Upper lobe of left lung (tissue), 4 donors: ENCODE measurements at regions not wholly inside any gene's neighbourhood (a gene's known extent, or its start where the extent isn't known, plus 50 kb on each side); places are given as distances from the start of the nearest gene placed in this dataset.

Source experiments
- EP300 ChIP-seq, 4 donors: sonication (generic); formaldehyde crosslinking; IDR thresholded peaks; one replicate each; pipeline ENCODE4 v1.5.1; 2017; ENCODE audit warnings: antibody characterized with exemption in 4 of 4, control low read depth in 2 of 4
- POLR2A ChIP-seq, 4 donors: fragments of 450-650 bp; IDR thresholded peaks; one replicate each; pipeline ENCODE4 v1.5.1; 2016 to 2017; ENCODE audit warnings: antibody characterized with exemption in 4 of 4, mild to moderate bottlenecking in 2 of 4
- POLR2AphosphoS5 ChIP-seq, 2 donors: sonication (generic); formaldehyde crosslinking; IDR thresholded peaks; one replicate each; pipeline ENCODE4 v1.5.1; 2017; ENCODE audit warnings: antibody characterized with exemption in 2 of 2
- TF ChIP-seq, protein P1 (sequence below), 6 experiments: fragments of 450-650 bp in 4 of 6; fragments of 200-600 bp in 2 of 6; sonication (generic) in 2 of 6; IDR thresholded peaks; one replicate each; pipeline ENCODE4 v1.5.1; 2016 to 2019; ENCODE audit warnings: antibody characterized with exemption in 6 of 6

DNA sequence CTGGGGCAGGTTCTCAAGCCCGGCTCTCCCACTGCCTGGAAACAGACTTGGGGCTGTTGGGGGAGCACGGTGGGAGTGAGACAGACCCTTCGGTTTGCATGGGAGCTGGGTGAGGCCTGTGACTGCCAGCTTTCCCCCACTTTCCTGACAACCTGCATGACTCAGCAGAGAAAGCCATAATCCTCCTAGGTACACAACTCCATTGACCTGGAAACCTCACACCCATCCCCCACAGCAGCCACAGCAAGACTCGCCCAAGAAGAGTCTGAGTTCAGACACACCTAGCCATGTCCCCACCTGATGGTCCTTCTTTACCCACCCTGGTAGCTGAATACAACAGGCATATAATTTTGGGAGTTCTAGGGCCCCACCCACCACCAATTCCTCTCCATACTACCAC, 57.6 kb upstream of the UBQLN2 start:
- TF ChIP-seq, protein P1, sequence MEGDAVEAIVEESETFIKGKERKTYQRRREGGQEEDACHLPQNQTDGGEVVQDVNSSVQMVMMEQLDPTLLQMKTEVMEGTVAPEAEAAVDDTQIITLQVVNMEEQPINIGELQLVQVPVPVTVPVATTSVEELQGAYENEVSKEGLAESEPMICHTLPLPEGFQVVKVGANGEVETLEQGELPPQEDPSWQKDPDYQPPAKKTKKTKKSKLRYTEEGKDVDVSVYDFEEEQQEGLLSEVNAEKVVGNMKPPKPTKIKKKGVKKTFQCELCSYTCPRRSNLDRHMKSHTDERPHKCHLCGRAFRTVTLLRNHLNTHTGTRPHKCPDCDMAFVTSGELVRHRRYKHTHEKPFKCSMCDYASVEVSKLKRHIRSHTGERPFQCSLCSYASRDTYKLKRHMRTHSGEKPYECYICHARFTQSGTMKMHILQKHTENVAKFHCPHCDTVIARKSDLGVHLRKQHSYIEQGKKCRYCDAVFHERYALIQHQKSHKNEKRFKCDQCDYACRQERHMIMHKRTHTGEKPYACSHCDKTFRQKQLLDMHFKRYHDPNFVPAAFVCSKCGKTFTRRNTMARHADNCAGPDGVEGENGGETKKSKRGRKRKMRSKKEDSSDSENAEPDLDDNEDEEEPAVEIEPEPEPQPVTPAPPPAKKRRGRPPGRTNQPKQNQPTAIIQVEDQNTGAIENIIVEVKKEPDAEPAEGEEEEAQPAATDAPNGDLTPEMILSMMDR (IDR thresholded peaks at IDR 0.05): no peak
- no peak for TF ChIP-seq POLR2A (IDR thresholded peaks at IDR 0.05)
- no peak for TF ChIP-seq POLR2AphosphoS5 (IDR thresholded peaks at IDR 0.05)
- no peak for TF ChIP-seq EP300 (IDR thresholded peaks at IDR 0.05)
